Mammary epithelial cell (primary cell): ENCODE measurements at regions not wholly inside any gene's neighbourhood (a gene's known extent, or its start where the extent isn't known, plus 50 kb on each side); places are given as distances from the start of the nearest gene placed in this dataset.

ENCODE experiments used
- EZH2 ChIP-seq: IDR thresholded peaks from 2 replicates; pipeline ENCODE4 v1.6.1; 2012; ENCODE audit warnings: low read length, inconsistent platforms, borderline replicate concordance
- TF ChIP-seq, protein P1 (sequence below), 2 donors: IDR thresholded peaks in 1 of 2; conservative IDR thresholded peaks in 1 of 2; 2 replicates each; pipeline ENCODE4 v1.5.1; 2011 to 2012; ENCODE audit warnings: inconsistent platforms in 2 of 2, low read length in 2 of 2, mild to moderate bottlenecking in 2 of 2, control low read depth in 1 of 2, low read depth in 1 of 2; ENCODE audit not compliant: insufficient read depth in 1 of 2; ENCODE audit errors: extremely low read depth in 1 of 2

DNA sequence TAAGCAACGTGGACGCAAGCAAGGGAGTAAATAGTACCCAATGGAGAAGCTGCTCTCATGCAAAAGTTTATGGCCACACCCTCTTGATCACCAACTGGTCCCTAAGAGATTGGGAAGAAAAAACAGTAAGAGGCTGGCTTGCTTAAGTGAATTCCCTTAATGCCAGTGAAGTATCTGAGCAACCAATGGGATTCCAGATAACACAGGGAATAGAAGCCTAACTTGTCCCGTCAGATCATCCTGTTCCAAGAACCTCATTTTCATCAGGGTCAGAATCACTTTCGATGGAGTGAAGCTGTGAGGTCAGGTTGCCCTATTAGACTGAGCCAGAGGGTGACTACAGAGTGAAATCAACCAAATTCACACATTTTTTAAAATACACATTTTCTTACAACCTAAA lies 104.3 kb downstream of the CD47 start:
- TF ChIP-seq, protein P1, sequence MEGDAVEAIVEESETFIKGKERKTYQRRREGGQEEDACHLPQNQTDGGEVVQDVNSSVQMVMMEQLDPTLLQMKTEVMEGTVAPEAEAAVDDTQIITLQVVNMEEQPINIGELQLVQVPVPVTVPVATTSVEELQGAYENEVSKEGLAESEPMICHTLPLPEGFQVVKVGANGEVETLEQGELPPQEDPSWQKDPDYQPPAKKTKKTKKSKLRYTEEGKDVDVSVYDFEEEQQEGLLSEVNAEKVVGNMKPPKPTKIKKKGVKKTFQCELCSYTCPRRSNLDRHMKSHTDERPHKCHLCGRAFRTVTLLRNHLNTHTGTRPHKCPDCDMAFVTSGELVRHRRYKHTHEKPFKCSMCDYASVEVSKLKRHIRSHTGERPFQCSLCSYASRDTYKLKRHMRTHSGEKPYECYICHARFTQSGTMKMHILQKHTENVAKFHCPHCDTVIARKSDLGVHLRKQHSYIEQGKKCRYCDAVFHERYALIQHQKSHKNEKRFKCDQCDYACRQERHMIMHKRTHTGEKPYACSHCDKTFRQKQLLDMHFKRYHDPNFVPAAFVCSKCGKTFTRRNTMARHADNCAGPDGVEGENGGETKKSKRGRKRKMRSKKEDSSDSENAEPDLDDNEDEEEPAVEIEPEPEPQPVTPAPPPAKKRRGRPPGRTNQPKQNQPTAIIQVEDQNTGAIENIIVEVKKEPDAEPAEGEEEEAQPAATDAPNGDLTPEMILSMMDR (conservative IDR thresholded peaks at IDR 0.05 in 1 of 2, IDR thresholded peaks at IDR 0.05 in 1 of 2; ENCODE audit: extremely low read depth in 1 of 2, insufficient read depth in 1 of 2, low read depth in 1 of 2, low read length in 2 of 2) = no peak
- TF ChIP-seq EZH2 = no peak
